HCT116 (cell line): ENCODE measurements at regions not wholly inside any gene's neighbourhood (a gene's known extent, or its start where the extent isn't known, plus 50 kb on each side); places are given as distances from the start of the nearest gene placed in this dataset.

Source experiments
- CTCF ChIP-seq, 3 experiments: fragments of 200-600 bp in 1 of 3; sonication (generic) in 1 of 3; IDR thresholded peaks in 2 of 3; conservative IDR thresholded peaks in 1 of 3; 2 replicates each; pipeline ENCODE4 v1.5.1; 2012 to 2017; ENCODE audit warnings: low read depth in 2 of 3, low read length in 2 of 3, antibody characterized with exemption in 1 of 3, borderline replicate concordance in 1 of 3, control low read depth in 1 of 3, mild to moderate bottlenecking in 1 of 3, mixed read lengths in 1 of 3, mixed run types in 1 of 3, moderate library complexity in 1 of 3; ENCODE audit not compliant: insufficient read depth in 1 of 3
- EZH2 ChIP-seq: fragments of 200-600 bp; sonication (generic); IDR thresholded peaks from 2 replicates; pipeline ENCODE4 v1.6.1; 2017; ENCODE audit warnings: antibody characterized with exemption, mixed run types
- ZFX ChIP-seq: fragments of 450-650 bp; IDR thresholded peaks from 2 replicates; pipeline ENCODE4 v1.6.1; 2017
- ZNF274 ChIP-seq: fragments of 200-500 bp; sonication (Bioruptor generic); IDR thresholded peaks from 2 replicates; pipeline ENCODE4 v1.6.1; 2014; ENCODE audit warnings: mild to moderate bottlenecking, low read depth, low read length, inconsistent platforms

DNA sequence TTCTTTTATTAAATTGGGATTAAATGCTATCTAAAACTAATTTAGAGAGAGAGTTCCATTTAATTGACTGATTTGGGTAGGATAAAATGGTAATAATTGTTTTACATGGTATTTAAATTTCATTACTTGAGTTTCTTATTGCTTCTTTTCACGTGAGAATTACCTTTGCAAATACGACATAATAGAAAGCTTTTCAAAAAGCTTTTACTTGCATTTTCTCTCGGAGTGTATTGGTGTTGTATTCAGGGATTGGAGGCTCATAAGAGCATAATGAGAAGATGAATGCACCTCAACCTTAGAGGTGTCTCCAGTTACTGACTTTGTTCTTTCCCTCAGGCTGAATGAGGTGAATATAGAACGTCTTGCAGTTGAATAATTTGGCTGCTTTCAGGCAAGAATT, 67.4 kb upstream of the CPHXL start:
- TF ChIP-seq CTCF (IDR thresholded peaks at IDR 0.05 in 2 of 3, conservative IDR thresholded peaks at IDR 0.05 in 1 of 3; ENCODE audit: borderline replicate concordance in 1 of 3, insufficient read depth in 1 of 3, low read depth in 2 of 3, low read length in 2 of 3) (no peak), ZNF274 (no peak), EZH2 (no peak), ZFX (no peak)
